DLD1 (cell line): ENCODE measurements at regions not wholly inside any gene's neighbourhood (a gene's known extent, or its start where the extent isn't known, plus 50 kb on each side); places are given as distances from the start of the nearest gene placed in this dataset.
"Not testable (repeated sequence)": the region's sequence is repeated elsewhere in the genome, so short reads cannot be mapped to it uniquely, and the experiment has no call there.

Experiments
- in situ Hi-C: cut with HindIII; loops from 2 replicates; pipeline ENCODE4 v1.10.0; 2017; ENCODE audit warnings: low sequenced_read_pairs

DNA sequence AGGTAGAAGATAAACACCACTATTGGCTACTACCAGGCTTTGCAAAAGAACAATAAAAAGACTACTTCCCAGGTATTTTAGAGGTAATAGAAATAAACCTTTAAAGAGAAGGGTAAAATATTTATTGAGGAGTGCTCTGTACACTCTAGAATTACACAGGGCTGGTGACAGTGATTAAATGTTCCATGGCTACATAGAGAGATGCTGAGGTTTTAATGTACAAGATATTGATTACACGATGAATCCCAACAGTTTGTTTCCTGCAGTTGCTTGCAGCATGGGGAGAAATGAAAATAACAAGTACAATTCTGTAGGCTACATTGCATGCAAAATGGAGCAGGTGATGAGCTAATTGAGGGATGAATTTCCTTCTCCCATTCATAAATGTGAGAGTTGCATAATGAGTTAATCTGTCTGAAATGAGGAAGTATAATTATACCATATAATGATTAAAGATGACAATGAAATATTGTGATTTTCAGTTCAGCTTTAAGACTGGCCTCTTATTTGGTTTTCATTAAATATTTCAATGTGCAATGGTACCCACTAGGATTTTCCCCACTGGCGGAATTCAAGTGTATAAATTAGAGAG, 266.1 kb downstream of the SOCS6 start:
- in situ Hi-C loops = no loop called here

DNA sequence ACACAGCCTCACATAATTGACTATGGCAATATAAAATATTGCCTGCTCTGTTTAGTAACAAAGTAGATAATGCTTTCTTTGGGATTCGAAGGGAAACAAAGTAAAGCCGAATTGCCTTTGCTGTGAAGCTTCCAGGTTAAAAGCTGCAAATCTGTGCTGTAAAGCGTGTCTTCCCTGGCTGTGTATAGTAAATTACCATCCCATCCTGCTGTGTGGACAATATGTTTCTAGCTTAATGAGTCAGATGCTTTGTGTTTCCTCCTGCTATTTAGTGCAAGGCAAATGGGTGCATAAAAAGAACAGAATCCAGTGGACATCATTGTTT, 265.1 kb downstream of the SOCS6 start:
- in situ Hi-C loops = no loop called here

DNA sequence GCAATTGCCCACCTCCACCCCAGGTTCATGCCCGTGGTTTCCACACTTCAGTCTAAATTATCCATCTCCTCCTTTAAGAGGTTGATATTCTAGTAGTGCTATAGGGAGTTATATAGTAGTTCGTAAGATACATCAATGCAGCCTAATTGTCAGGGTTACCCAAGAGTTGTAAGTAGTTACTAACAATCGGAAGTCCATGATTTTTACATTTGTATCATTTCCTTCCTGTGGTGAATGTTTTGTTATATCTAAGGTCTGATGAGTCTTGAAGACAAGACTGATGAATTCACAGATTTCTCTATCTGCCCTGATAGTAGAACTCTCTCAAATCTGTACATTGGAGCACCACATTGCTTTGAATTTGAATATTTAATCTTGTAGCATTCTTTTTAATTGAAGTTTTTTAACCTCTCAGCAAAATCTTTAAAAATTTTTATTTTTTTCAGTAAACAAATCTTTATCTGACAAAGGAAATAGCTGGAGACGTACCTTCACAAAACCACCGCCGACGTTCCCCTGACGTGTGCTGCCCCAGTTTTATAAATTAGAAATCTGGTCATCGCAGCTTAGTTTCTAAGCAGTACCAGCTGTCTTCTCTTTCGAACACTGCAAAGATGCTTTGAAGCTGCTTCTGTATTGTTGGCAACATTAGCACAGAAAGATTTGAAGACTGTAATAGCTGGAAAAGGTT, 264.5 kb downstream of the SOCS6 start:
- in situ Hi-C loops = no loop called here

DNA sequence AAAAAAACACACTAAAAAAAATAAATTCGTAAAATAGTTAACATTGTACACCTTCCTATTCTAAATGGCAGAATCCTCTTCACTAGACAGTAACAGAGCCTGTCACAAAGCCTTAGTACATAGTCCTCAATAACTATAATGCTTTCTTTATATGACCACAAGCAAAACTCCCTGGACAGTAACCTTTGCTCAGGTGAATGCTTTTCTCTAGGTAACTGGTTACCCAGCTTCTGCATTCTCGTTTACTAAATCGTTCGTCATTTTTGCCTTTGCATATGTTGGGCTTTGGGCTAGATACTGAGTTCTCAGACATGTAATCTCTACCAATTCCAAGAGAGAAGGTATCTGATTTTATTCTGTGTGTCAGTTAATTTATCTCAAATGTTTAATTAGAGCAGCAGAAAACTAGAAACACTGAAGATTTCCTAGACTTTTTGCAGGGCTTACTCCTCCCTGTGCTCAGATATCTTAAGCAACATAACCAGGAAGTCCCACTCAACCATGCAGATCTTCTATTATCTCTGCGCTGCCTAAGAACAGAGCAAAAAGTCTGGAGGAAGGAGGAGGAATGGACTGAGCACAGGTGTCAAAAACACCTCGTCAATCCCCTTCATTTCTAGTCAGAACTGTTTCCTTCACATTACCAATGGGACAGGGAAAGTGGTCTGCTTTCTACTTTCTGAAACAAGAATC, 247.7 kb downstream of the SOCS6 start:
- in situ Hi-C loops = no loop called here

DNA sequence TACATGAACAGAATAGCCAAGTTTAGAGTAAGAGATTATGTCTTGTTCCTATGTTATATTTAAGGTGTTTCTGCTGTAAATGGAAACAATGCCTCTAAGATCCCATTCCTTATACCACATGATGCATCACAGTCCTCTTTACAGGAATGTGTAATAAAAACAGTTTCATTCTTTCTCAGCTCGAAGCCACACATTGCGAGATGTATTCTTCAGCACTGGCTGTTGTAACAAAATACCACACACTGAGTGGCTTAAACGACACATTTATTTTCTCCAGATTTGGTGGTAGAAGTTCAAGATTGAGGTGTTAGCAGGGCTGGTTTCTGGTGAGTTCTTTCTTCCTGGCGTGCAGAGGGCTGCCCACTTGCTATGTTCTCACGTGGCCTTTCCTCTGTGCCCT, 246.2 kb downstream of the SOCS6 start:
- in situ Hi-C loops = no loop called here

DNA sequence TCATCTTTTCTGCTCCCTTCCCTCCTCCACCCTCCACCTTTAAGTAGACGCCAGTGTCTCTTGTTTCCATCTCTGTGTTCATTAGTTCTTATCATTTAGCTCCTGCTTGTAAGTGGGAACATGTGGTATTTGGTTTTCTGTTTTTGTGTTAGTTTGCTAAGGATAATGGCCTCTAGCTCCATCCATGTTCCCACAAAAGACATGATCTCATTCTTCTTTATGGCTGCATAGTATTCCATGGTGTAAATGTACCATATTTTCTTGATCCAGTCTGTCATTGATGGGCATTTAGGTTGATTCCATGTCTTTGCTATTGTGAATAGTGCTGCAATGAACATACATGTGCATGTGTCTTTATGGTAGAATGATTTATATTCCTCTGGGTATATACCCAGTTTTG, 236.5 kb downstream of the SOCS6 start:
- in situ Hi-C loops = not testable (repeated sequence)

DNA sequence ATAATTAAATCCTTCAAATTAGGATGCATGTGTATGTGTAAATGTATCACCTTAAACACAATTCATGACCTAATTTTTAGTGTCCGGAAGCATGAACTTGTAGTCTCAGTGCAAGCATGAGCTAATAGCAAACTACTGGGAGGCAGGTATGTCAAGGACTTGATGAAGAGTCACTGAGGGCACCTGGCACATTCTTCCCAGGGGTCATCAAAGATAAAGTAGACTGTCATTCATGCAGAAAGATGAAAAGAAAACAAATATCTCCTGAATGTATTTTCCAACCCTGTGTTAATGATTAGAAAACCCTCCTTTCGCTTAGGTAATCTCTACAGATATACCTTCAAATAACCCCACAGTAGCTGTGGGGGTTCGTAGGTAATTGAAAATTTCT, 234.9 kb downstream of the SOCS6 start:
- in situ Hi-C loops = no loop called here

DNA sequence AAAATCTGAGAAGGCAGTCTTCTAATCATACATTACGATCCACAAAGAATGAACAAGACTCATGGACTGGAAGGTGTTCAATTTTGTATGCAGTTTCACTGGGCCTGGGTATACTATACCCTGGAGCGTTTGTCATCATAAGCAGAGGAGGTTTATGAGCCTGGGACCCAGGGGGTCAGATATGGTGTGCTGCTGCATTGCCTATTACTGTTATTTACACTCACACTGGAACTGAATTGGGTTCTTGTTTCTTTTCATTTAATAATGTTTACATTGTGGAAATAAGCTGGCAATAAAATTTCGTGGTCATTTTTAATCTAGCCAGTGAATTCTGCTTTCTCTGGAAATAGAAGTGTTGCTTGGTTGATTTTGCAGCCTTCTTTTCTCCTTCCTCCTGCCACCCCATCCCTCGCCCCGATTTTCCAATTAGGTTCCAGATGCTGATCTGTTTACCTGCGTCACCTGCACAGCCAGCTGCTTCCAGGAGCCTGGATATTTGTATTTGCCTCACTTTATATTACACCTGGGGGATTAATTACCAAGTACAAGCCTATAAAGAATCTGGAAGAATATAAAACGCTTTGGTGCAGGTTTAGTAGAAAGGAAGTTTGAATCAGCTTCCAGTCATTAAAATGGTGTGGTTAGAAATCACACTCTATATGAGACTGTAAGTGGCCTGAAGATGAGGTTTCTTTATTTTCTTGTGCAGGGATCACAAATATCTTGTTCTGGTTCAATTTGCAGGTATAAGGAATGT, 234.4 kb downstream of the SOCS6 start:
- in situ Hi-C loops = no loop called here

DNA sequence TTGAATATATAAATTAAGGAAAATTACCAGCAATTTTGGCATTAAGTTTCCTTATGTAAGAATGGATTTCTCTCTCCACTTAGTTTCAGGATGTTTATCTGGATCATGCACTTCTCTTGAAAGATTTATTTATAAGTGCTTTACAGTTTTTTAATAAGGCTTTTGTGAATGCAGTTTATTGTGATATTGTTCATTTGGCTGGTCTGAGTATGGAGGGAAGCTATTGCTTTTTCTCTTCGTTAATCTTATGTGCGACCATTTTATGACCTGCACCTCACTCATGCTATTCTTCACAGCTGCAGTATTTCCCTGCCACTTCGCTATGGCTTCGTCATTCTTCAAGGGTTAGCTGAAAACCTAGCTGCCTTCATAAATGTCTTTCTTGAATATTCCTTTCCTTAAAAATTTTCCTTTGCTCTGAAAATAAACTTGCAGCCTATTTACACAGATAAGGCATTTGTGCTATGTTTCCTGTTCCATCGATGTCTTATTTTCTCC, 233.4 kb downstream of the SOCS6 start:
- in situ Hi-C loops = no loop called here

DNA sequence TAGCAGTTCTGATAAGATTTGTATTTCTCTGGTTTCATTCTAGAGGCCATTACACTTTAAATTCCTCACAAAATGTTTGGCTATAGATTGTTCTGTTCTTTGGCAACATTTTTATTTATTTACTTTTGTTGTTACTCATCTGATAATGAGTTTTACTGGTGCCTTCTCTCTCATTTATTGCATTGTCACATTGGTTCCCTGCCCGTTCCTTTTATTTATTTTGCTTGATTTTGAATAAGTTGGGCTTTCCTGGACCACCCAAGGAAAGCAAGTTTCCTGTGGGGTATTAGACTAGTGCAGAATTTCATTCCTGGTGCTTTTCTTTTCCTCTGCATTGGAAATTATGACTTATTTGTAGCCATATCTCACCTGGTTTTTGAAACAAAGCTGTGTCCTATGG, 232.0 kb downstream of the SOCS6 start:
- in situ Hi-C loops = no loop called here

DNA sequence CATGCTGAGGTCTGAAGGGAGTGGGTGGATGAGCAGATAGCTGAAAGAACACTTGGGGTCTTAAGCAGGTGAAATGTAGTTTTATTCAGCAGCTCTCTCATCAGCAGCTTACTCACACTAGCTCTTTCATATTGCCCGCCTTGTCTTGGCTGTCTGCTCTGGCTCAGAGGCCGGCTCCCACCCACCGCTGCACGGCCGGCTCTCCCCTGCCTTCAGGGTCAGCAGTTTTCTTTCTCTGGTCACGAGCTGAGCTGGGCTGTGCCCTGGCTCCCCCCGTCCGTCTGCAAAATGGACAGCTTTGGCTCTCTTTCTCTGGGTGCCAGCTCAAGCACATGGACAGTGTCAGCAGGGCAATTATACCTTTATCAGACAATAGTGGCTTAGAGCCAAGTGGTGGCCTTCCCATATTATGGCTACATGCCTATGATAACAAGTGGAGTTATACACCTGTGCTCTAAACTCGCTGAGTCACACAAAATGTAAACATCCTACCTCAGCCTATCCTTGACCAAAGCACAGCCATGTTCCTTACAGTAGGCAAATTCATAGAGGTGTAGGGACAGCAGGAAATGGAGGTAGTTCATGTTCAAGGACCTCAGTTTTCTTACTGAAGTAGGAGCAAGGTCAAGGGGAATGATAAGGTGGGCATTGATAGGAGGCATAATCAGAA, 224.8 kb downstream of the SOCS6 start:
- in situ Hi-C loops = no loop called here

DNA sequence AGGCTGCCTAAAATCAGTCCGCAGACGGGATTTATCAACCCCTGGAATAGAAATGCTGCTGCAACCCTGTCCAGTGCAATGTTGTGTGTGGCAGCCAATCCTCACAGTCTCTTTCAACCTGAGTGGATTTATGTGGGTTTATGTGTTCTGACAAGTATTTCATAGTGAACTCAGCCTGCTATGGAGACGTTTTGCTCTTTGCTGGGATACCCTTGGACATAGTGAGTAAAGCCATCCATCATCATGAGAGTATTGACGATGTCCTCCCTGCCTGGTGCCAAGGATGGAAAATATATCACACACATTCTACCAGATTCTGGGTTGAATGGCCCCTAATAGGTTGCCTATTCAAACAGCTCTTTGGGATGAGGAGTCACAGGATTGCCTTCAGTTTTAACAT, 219.1 kb downstream of the SOCS6 start:
- in situ Hi-C loops = no loop called here

DNA sequence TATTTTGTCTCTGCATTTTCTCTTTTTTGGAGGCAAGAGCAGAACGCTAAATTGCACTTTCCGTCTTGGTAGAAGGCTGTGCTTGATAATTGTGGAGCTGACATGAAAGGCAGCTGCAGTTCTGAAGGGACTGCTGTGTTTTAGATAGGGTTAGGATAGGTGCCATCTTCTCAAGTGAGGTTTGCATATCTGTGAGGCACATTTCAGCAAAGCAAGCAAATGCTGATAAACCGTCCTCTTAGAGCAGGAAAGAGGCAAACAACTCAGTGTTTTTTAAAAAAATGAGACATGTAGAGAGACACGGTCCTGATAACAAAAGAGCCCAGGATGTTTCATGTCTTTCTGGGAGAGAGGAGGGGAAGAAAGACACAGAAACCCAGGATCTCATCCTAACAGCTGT, 217.7 kb downstream of the SOCS6 start:
- in situ Hi-C loops = no loop called here

DNA sequence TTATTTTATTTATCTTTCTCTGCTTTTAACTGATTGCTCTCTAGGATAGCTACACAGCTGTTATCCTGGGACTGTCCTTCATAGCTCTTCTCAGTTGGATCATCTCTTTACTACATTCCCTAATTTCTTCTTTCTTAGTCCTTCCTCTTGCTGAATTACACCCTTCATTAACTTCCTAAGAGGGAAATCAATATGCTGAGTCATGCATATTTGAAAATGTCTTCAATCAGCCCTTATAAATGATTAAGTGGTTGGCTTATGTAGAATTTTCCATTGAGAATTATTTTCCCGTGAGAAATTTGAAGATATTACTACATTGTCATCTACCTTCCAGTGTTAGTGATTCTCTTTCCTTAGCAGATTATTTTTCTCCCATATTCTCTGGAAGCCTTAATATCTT, 214.2 kb downstream of the SOCS6 start:
- in situ Hi-C loops = no loop called here

DNA sequence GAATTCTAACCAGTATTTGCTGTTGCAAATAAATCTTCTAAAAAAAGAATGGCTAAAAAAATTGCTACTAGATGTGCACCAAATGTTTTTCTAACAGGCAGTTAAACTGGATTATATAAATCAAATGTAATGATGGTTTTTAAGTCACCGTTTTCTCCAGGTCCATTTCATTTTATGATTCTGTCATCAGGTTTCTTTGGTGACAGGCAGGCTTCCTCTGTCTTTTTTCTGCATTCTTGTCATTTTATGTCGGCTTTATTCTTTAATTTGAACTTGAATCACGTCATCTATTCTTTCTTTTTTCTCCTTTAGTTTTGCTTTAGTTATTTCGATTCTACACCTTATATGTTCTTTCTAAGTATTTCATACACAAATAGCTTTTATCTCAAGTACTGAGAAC, 212.5 kb downstream of the SOCS6 start:
- in situ Hi-C loops = no loop called here

DNA sequence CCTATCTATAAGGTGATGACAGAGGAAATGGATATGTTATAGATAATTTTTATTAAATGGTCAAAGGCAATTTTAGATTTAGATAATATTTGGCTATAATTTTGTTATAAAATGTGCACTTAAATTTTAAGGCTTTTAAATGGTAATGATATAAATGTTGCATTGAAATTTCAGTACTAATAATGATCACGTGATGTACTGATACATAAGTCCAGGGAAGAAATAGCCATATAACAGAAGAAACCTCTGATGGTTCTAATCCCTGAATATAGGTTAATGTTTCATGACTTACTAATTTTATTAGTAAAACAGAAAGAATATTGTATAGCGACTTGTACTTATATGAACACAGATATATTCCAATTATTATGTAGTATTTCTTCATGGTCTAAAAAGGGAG, 211.9 kb downstream of the SOCS6 start:
- in situ Hi-C loops = no loop called here

DNA sequence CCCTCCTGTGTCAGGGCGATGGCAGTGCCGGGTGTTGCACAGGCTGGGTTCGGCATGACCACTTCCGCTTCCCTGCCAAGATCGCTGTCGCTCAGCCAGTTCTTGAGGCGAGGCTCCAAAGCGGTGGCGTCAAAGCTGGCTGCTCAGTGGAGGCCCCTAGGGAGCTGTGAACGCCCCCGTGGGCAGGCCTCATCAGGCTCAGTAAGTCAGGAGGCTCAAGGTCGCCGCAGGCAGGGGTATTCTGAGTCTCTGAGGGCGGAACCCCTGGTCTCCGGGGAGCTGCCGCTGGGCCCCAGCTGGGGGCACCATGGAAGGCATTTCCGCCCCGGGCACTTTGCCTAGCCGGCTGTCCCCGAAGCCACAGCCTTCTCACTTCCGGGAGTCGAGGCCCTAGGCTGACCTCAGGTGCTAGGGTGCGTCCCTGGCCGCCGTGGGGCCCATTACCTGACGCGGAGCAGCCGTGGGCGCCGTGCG, 210.4 kb downstream of the SOCS6 start:
- in situ Hi-C loops = no loop called here

DNA sequence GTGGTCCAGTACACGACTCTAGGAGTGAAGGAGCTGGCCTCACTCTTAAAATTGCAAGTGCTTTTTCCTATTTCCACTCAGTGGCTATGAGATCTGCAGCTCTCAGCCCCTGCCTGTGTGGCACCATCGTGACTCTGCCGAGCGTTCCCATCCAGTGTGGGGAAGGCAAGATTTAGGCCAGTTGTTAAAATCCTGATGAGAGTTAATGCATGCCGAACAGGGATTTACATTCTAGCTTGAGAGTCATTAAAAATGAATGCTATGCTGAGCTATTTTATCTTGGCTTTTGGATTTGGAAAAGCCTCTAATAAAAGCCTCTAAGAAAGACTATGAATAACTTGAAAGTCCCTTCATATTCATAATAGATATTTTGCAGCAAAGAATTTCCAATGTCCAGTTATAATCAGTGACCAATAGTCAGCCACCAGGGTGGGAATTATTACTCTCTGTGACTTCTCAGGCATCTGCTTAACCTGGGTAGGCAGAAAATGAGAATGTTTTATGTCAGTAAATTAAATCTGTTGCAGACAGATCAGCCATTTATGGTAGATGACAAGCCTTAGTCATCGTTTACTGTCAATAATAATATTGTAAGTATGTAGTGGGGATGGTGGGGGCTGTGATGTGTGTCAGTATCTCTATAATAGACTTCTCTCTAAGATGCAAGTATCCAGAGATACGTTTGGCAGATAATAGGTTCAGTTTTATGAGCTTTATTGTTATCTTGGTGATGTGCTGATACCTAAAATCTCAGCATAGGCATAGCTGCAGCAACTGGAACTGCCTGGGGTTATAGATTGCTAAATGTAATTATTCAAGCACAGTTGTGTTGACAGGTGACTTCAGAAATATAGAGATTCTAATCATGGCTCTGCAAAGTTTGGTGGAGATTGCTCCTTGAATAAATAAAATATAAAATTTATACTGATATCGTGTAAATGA, 207.8 kb downstream of the SOCS6 start:
- in situ Hi-C loops = no loop called here

DNA sequence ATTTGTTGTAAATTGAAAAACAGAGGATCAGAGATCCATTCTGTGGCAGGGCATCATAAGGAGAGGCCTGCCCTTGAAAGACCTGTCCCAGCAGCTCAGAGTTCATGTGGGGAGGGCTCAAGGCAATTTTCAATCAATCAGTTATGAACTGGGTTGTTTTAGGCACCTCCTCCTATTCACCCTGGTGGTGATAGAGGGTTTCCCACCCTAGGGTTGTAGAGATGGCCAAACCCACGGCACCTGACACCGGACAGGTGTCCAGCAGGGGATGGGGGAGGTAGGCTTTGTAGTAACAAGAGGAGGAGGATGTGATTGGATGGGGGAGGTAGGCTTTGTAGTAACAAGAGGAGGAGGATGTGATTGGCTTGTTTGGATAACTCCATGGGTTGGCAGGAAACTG, 205.7 kb downstream of the SOCS6 start:
- in situ Hi-C loops = no loop called here

DNA sequence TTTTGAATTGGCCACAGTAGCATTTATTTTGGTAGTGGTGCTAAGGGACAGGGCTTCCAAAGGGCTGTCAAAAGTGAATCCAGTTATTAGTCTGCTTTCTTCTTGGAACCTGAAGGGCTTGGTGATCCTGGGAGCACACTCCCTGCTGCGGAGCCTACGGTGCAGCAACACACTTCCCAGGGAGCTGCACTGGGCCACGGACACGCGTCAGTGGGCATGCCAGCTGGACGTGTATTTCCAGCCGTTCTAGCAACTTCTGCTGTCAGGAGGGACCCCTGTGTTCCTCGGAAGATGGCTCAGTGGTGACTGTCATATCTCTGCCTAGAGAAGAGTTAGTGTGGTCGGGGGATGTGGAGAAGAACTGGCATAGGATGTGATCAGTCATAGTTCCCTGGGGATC, 204.6 kb downstream of the SOCS6 start:
- in situ Hi-C loops = no loop called here
